GM04503 (cell line): ENCODE measurements at regions not wholly inside any gene's neighbourhood (a gene's known extent, or its start where the extent isn't known, plus 50 kb on each side); places are given as distances from the start of the nearest gene placed in this dataset.
"Not testable (repeated sequence)": the region's sequence is repeated elsewhere in the genome, so short reads cannot be mapped to it uniquely, and the experiment has no call there.

ENCODE experiments used
- DNase-seq: peaks from one replicate; pipeline ENCODE4 v3.0.0-alpha.2; 2012; ENCODE audit warnings: low read depth

DNA sequence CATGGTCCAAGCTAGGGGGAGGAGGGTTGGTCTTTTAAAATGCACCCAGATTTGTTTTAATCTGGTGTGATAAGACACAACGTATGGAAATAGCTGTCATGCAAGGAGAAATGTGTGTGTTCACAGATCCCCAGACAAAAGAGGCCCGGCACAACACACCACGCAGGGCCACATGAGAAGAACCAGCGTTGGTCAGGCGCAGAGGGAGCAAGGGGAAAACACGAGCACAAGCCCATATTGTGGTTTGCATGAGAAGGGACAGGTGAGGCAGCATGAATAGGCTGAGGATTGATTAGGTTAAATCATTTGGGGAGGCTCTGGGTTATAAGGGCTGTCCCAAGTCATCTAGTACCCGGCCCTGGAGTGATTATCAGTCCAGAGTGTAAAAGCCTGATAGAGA, 272.5 kb upstream of the NCKAP5 start:
- no peak for DNase-seq

GRCh38 chr2:133841900-133842299, 273.6 kb upstream of the NCKAP5 start:
- peak; percentile 93 for DNase-seq

DNA sequence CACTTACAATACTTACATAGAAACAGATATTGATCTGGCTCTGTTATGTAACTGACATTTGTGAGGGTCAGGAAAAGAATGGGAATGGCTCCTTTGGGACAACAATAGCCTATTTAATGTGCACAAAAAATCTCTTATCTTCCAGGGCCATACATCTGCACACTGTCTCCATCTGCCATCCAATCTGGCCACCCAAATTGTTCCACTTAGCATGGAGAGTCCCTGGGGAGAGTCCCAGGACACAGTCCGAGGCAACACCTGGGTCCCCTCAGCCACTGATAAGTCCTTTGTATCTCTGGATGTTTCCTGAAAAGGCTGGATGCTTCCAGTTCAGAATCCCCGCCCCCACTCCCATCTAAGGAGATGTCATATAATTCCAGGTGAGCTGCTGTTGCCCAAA, 274.2 kb upstream of the NCKAP5 start:
- DNase-seq = no peak

GRCh38 chr2:133843091-133843490, 274.8 kb upstream of the NCKAP5 start:
- DNase-seq = no peak

- DNase-seq = no peak
Measured at GRCh38 chr2:133843551-133843950, 275.3 kb upstream of the NCKAP5 start.

DNA sequence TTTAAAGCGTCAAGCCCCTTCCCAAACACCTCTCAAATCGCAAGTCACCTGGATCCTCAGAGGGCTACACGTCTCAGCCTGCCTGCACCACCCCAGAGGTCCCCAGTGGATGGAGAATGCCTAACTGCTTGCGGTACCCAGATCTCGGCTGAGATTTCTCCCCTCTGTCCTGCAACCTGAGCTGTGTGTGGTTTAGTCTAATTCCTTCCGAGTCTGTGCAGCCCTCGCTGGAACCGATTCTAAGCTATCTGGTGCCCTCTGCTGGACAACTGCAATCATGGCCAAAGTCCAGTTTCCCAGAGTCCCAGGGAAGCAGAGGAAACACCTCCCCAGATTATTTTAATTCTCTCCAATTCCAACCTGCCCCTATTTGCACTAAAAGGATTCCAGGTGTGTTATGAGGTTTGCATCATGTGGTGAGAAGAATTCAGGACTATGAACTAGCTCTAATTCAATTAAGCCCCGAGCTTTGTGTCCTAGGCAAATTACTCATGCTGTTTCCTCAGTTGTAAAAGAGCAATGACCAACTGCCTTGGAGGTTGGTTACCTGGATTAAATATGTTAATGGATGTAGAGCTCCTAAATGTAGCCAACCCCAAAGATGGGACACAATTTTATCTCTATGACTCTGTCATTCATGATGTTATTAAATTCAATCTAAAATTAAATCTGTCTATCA, 276.1 kb upstream of the NCKAP5 start:
- peak; percentile 37 for DNase-seq

DNA sequence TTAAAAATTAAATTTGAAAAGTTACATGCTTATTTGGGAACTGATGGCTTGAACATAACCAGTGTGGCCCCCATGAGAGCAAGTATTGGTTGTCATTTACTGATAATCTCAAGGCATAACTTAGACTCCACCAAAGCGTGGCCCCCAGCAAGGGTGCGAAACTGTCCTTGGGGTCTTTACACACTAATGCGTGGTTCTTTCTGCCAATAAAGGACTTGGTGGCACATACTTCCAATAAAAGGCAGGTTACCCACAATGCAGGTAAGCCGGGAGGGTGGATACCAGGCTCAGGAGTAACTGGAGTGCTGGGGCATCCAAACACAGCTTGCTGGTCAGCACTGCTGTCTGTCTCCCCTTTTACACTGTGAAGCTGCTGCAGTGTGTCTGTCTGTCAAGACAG, 278.2 kb upstream of the NCKAP5 start:
- DNase-seq = no peak

GRCh38 chr2:133847591-133847990, 279.3 kb upstream of the NCKAP5 start:
- no peak for DNase-seq

GRCh38 chr2:133848111-133848649, 279.9 kb upstream of the NCKAP5 start:
- no peak for DNase-seq

DNA sequence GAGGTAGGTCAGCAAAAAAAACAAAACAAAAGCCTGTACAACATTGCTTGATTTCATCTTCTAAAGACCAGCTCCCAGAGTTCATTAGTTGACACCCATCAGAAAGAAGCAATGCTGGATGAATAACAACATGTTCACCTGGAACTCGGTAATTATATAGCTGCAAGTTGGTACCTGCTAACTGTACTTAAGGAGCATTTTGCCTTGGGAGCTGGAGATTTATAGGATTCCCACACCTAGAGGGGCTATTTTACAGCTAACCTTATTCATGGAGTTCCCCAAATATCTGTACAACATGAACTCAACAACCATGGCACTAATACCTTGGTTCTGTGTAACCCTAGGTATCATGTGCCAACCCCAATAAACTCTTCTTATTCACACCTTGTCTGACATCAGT, 281.1 kb upstream of the NCKAP5 start:
- no peak for DNase-seq

DNA sequence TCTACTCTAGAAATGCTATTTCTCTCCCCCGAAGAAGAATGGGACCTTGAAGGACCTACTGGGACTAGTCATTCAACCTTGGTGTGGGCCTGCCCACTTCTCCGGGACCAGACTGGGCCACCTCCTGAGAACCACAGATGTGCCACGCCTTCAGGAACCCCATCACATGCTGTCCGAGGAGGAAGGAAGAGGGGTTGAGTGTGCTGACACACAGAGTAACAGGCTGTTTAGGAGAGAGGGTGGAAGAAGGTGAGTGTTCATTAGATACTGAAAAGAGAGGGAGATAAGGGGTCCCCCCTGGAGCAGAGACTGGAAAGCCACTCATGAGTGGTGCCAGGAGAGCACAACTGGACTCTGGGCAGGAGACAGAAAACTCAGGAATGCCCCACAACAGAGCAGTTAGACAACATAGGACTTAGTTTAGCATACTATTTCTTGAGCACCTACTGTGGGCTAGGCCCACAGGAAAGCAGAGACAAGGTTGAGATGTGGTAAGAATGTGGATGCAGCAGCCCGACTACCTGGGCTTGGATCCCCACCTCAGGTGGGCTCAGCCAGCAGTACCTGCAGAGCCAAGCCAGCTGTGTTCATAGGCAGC, 286.4 kb upstream of the NCKAP5 start:
- DNase-seq = no peak

DNA sequence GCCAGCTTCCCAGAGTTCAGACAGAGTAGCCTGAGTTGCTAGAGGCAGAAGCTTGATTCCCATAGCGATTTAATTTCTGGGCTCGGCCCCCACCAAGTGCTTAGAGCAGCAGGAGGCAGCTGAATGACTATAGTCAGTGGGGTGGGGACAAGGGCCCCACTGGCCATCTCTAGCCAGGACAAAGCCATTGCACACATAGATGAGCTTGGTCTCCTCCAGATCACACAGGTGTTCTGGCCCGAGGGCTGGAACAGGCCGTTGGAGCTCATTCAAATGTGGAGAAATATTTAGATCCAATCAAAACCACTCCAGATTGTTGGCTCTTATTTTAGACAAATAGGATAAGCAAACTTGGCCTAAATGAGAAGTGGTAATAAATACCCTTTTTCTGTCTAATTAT, 287.3 kb upstream of the NCKAP5 start:
- no peak for DNase-seq

DNA sequence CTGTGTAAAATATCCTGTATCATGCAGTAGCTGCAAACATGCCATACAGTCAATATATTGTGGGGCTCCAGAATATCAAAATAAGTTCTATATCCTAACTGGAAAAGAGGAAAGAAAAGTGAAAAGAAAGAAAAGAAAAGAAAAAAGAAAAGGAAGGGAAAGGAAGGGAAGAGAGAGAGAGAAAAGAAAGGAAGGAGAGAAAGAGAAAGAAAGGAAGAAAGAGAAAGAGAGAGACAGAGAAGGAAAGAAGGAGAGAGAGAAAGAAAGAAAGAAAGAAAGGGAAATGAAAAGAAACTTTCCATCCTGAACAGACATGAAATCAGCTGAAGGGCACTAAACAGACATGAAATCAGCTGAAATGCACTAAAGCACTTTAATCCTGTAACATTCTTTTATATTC, 288.4 kb upstream of the NCKAP5 start:
- DNase-seq = no peak

- DNase-seq = no peak
Measured at GRCh38 chr2:133859578-133859977, 291.3 kb upstream of the NCKAP5 start.

GRCh38 chr2:133862400-133862977, 294.2 kb upstream of the NCKAP5 start:
- no peak for DNase-seq

GRCh38 chr2:133863106-133863800, 295.0 kb upstream of the NCKAP5 start:
- no peak for DNase-seq

GRCh38 chr2:133865141-133865540, 296.9 kb upstream of the NCKAP5 start:
- DNase-seq = no peak

GRCh38 chr2:133867166-133867565, 298.9 kb upstream of the NCKAP5 start:
- DNase-seq = no peak

DNA sequence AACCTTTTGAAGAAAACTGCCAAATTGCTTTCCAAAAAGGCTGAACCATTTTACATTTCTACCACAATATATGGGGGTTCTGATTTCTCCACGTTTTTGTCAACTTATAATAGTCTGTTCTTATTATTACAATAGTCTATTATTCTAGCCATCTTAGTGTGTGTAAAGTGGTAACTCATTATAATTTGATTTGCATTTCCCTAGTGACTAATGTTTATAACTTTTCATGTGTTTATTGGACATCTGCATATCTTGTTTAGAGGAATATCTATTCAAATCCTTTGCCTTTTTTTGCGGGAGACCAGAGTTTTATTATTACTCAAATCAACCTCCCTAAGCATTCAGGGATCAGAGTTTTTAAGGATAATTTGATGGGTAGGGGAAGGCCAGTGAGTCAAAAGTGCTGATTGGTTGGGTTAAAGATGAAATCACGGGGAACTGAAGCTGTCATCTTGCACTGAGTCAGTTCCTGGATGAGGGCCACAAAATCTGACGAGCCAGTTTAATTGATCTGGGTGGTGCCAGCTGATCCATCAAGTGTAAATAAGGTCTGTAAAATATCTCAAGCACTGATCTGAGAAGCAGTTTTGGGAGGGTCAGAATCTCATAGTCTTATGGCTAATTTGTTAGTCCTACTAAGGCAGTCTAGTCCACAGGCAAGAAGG, 303.4 kb upstream of the NCKAP5 start:
- no peak for DNase-seq

- no peak for DNase-seq
Measured at GRCh38 chr2:133878326-133878725, 310.1 kb upstream of the NCKAP5 start.

DNA sequence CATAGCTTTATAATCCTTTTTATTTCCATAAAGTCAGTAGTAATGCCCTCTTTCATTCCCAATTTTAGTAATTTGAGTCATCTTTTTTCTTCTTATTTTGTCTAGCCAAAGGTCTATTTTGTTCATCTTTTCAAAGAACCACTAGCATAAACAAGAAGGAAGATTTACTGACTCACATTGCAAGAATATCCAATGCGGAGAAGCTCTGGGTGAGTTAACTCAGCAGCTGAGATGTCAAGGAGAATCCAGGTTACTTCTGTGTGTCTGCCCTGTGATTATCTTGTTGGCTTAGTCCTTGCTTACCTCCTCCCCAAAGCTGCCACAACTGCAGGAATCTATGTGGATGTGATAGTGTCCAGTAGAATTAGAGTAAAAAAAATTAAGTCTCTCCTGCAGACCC, 311.4 kb upstream of the NCKAP5 start:
- no peak for DNase-seq

GRCh38 chr2:133882159-133882558, 313.9 kb upstream of the NCKAP5 start:
- not testable (repeated sequence) for DNase-seq
